ENCODE measurements at regions not wholly inside any gene's neighbourhood (a gene's known extent, or its start where the extent isn't known, plus 50 kb on each side); places are given as distances from the start of the nearest gene placed in this dataset.

- no peak for TF ChIP-seq CHD7 (IDR thresholded peaks at IDR 0.05; ENCODE audit: insufficient replicate concordance, low read length)
- TF ChIP-seq EGR1 (IDR thresholded peaks at IDR 0.05; ENCODE audit: borderline replicate concordance, low read depth, low read length), result no peak
- TF ChIP-seq SUZ12 (IDR thresholded peaks at IDR 0.05; ENCODE audit: low read length), result no peak
Measured at GRCh38 chr14:53605562-53605961, 351.1 kb downstream of the BMP4 start (continued).

All from H1 (cell line).